ENCODE measurements at regions not wholly inside any gene's neighbourhood (a gene's known extent, or its start where the extent isn't known, plus 50 kb on each side); places are given as distances from the start of the nearest gene placed in this dataset.

- DNase-seq (ENCODE audit: low read depth): no peak
- H3K4me3 ChIP-seq (ENCODE audit: low read length): no peak overlapping the region
- TF ChIP-seq CTCF (IDR thresholded peaks at IDR 0.05; ENCODE audit: insufficient read depth, low read depth, low read length, missing control alignments): no peak
These were observed 1376.0 kb downstream of the MAT2B start for GRCh38 chr5:164881442-164881841.

GRCh38 chr5:164885179-164885578 is 1379.8 kb downstream of the MAT2B start:
- H3K4me3 ChIP-seq (ENCODE audit: low read length): no peak overlapping the region
- DNase-seq (ENCODE audit: low read depth): no peak
- no peak for TF ChIP-seq CTCF (IDR thresholded peaks at IDR 0.05; ENCODE audit: insufficient read depth, low read depth, low read length, missing control alignments)

GRCh38 chr5:164893071-164893470 is 1387.7 kb downstream of the MAT2B start:
- TF ChIP-seq CTCF (IDR thresholded peaks at IDR 0.05; ENCODE audit: insufficient read depth, low read depth, low read length, missing control alignments): no peak
- no peak for DNase-seq (ENCODE audit: low read depth)
- H3K4me3 ChIP-seq (ENCODE audit: low read length): no peak overlapping the region

DNA sequence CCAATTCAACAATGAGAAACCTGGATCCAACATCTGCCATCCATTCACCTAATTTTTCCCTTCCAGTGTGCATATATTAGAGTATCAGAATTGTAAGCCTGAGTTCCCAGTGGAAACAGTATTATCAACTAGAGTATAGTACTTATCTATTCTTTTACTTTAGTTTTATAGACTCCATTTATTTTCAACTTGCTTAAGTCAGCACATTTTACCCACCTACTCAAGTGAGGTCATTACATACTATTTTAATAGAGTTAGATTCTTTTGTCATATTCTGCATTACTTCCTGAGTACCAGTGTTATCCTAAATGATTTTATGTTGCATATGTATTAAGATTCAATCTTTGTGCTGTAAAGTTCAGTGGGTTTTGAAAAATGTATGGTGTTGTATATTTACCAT is 1393.3 kb downstream of the MAT2B start:
- TF ChIP-seq CTCF (IDR thresholded peaks at IDR 0.05; ENCODE audit: insufficient read depth, low read depth, low read length, missing control alignments): no peak
- DNase-seq (ENCODE audit: low read depth): no peak
- no peak overlapping the region for H3K4me3 ChIP-seq (ENCODE audit: low read length)

GRCh38 chr5:164909673-164910072 is 1404.3 kb downstream of the MAT2B start:
- H3K4me3 ChIP-seq (ENCODE audit: low read length): no peak overlapping the region
- TF ChIP-seq CTCF (IDR thresholded peaks at IDR 0.05; ENCODE audit: insufficient read depth, low read depth, low read length, missing control alignments): no peak
- no peak for DNase-seq (ENCODE audit: low read depth)

GRCh38 chr5:164921722-164922121 is 1416.3 kb downstream of the MAT2B start:
- no peak overlapping the region for H3K4me3 ChIP-seq (ENCODE audit: low read length)
- no peak for DNase-seq (ENCODE audit: low read depth)
- no peak for TF ChIP-seq CTCF (IDR thresholded peaks at IDR 0.05; ENCODE audit: insufficient read depth, low read depth, low read length, missing control alignments)

- no peak for TF ChIP-seq CTCF (IDR thresholded peaks at IDR 0.05; ENCODE audit: insufficient read depth, low read depth, low read length, missing control alignments)
- DNase-seq (ENCODE audit: low read depth): no peak
- H3K4me3 ChIP-seq (ENCODE audit: low read length): no peak overlapping the region
These were observed 1428.6 kb downstream of the MAT2B start for GRCh38 chr5:164934039-164934438.
